GM19395 (cell line): ENCODE measurements at regions not wholly inside any gene's neighbourhood (a gene's known extent, or its start where the extent isn't known, plus 50 kb on each side); places are given as distances from the start of the nearest gene placed in this dataset.
"Not testable (repeated sequence)": the region's sequence is repeated elsewhere in the genome, so short reads cannot be mapped to it uniquely, and the experiment has no call there.

Experiments used
- ATAC-seq: cut with Tn5 transposase; IDR thresholded peaks from one replicate; pipeline ENCODE4 v1.9.1; 2021; ENCODE audit warnings: mild to moderate bottlenecking, moderate library complexity; ENCODE audit not compliant: unreplicated experiment

DNA sequence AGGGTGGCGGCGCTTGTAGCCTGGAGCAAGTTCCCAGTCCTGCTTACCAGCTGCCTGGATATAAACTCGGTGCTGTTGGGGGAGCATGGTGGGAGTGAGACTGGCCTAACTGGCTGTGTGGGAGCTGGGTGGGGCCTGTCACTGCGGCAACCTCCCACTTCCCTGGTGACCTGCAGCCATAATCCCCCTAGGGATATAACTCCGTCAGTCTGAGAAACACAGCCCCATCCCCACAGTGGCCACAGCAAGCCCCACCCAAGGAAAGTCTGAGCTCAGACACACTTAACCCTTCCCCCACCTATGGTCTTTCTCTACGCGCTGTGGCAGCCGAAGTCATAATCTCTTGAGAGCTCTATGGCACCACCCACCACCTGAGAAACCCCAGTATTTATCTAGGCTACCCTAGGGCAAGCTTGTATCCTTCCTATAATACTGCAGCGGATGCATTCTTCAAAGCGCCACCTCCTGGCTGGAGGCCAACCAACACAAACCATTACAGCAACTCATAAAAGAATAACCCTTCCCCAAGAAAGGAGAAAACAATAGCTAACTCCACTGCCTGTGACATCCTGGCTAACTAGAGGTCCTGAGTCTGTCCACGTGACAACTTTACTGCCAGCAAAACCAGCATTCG lies 57.4 kb downstream of the ZNF648 start:
- no peak for ATAC-seq

- ATAC-seq, result no peak
Observed at GRCh38 chr1:182003025-182003725, 58.3 kb downstream of the ZNF648 start.

DNA sequence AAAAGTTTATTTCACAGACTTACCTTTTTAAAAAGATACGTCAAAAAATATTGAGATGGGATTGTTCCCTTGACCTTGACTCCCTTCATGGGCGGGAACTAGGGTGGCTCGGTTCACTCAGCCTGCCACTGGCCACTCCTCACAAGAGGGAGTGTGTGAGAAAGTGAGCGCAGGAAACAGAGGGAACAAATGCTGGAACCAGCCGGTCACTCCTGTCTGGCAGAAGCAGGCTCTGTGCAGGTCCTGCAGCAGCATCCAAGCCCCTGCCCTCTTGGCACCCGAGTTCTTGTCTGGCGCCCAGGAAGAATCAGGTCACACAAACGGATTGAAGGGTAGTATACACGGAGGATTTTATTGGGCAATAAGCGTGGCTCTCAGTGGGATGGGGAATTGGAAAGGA lies 58.9 kb downstream of the ZNF648 start:
- ATAC-seq, result no peak

- ATAC-seq, result no peak
Observed at GRCh38 chr1:181998858-181999257, 62.7 kb downstream of the ZNF648 start.

- no peak for ATAC-seq
Observed at GRCh38 chr1:181992072-181992471, 69.4 kb downstream of the ZNF648 start.

DNA sequence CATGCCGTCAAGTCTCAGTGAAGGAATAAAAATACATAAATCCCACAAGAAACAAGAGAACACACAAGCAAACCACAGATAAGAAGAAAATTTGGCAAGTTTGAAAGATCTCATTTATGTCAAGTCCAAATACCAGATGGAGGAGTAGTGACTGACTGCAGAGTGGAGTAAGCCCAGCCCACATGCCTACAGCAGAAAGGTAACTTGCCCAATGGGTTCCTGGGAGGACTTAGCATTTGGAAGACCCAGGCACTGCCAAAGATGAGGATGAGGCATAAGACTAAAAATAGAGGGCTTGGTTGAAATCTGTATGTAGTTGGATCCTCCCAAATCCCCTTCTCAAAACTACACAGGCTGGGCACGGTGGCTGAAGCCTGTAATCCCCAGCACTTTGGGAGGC lies 70.8 kb downstream of the ZNF648 start:
- no peak for ATAC-seq

- ATAC-seq, result no peak
Observed at GRCh38 chr1:181989261-181989920, 72.1 kb downstream of the ZNF648 start.

GRCh38 chr1:181987996-181988395 lies 73.5 kb downstream of the ZNF648 start:
- no peak for ATAC-seq

DNA sequence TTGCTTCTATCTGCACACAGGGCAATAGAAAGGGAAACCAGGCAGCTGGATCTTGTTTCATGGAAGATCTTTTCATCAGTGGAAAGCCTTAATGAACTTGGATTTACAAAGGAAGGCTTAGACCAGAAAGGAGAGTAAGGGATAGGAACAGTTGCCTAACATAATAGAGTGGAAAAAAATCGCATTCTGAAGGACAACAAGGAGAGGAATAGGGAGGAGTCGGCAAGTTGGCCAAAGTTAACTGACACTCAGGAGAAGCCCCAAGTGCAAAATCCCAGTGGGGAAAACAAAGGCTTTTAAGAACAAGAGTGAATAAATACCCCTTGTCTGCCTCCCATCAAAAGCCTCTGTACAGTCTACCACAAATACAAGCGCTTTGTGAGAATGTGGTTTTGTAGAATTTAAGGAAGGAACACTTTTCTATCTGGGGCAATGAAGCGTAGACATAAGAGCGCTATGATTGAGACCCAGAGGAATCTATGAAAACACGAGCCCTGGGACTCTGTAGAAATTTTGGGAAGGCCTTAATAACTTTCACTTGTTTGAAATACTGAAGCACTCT lies 74.1 kb downstream of the ZNF648 start:
- no peak for ATAC-seq

DNA sequence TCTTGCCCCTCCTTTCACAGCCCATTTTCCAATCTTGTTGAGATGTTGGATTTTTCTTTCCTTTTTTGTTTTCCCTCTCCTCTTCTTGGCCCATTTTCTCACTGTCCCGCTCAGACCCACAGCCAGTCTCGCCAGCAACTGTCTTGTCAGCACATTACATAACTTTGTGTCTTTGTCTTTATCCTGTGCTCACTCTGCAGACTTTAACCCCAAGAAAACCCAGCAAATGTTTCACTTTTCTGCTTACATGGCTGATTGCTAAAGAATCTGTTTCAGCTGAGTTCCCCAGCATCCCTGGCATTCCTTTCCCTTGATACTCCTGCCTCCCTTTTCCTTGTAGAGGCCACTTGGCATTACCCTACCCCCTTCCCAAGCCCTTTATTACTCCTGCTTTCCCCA lies 74.6 kb downstream of the ZNF648 start:
- no peak for ATAC-seq

GRCh38 chr1:181985936-181986906 lies 75.3 kb downstream of the ZNF648 start:
- ATAC-seq, result no peak

- no peak for ATAC-seq
Observed at GRCh38 chr1:181985281-181985680, 76.2 kb downstream of the ZNF648 start.

DNA sequence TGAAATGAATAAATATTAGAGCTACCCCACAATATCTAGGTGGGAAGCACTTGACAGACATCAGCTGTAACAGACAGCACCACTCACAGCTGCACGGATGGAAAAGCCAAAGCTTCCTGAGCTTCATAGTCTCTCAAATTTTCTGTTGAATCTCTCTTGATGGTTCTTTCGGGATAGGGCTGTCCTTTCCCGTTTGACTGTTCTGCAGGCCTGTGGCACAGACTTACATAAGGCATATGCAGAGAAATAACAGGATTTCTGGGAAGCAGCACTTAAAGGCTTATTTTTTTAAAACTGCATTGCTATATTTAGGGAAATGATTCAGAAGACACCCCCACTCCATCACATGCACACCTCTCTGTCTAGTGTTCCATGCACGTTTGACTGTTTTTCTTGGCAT lies 77.5 kb downstream of the ZNF648 start:
- no peak for ATAC-seq

GRCh38 chr1:181981821-181982220 lies 79.7 kb downstream of the ZNF648 start:
- ATAC-seq, result no peak

- ATAC-seq, result no peak
Observed at GRCh38 chr1:181972256-181972655, 89.3 kb downstream of the ZNF648 start.

GRCh38 chr1:181971424-181971823 lies 90.1 kb downstream of the ZNF648 start:
- no peak for ATAC-seq

DNA sequence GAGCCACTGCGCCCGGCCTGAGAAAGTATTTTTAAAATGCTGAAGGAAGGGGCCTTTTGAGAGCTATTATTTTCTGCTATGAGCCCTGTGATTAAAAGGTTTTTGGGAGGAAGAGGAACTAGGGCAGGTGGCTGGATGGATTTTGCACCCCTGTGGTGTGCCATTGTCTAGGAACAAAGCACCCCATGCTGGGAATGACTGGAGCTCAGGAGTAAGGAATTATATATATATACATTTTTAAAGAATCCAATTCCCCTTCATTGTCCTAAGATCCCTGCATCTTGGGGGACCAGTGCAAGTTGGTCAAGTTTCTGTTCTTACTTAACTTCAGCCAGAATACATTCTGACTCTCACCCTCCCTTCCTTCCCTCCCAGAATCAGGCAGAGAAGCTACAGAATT lies 91.6 kb downstream of the ZNF648 start:
- no peak for ATAC-seq

DNA sequence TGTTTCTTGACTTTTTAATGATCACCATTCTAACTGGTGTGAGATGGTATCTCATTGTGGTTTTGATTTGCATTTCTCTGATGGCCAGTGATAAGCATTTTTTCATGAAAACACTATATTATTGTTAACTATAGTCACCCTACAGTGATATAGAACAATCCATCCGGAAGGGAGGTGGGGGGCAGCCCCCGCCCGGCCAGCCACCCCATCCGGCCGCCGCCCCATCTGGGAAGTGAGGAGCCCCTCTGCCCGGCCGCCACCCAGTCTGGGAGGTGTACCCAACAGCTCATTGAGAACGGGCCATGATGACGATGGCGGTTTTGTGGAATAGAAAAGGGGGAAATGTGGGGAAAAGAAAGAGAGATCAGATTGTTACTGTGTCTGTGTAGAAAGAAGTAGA lies 106.8 kb downstream of the ZNF648 start:
- not testable (repeated sequence) for ATAC-seq

GRCh38 chr1:181954178-181954577 lies 107.3 kb downstream of the ZNF648 start:
- ATAC-seq, result not testable (repeated sequence)

DNA sequence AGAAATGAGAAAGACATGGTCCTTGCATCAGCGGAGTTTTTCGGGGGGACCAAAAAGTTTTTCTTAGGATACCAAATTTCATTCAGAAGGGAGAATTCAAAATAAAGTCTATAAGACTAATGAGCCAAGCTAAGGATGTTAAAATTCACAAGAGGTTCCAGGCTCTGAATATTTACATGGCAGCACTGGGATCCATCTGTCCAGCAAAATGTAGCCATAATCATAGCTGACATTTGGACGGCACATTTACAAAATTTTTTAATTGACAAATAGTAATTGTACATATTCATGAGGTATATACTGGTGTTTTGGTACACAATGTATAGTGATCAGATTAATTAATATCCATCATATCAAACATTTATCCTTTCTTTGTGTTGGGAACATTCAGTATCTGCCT lies 107.9 kb downstream of the ZNF648 start:
- no peak for ATAC-seq

DNA sequence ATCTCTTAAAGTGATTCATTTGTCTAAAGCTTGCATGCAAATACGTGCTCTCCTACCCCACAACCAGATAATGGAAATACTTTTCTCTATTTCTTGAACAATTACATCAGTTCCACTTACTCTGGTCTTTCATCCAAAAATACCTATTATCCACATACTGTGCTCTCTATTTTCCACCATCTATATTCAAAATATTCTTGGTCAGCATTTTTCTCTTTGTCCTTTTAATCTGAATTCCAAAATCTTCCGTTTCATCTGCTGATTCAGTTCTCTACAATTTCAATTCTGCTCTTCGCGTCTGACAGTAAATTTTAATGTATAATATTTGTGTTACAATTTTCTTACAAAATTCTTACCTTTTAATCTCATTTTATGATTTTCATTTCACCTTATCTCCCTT lies 110.3 kb downstream of the ZNF648 start:
- no peak for ATAC-seq
